GM19468 (cell line): ENCODE measurements at regions not wholly inside any gene's neighbourhood (a gene's known extent, or its start where the extent isn't known, plus 50 kb on each side); places are given as distances from the start of the nearest gene placed in this dataset.
"Not testable (repeated sequence)": the region's sequence is repeated elsewhere in the genome, so short reads cannot be mapped to it uniquely, and the experiment has no call there.

Source experiments
- ATAC-seq: cut with Tn5 transposase; IDR thresholded peaks from one replicate; pipeline ENCODE4 v1.9.1; 2021; ENCODE audit warnings: mild to moderate bottlenecking, moderate library complexity, moderate number of reproducible peaks; ENCODE audit not compliant: unreplicated experiment; ENCODE audit errors: extremely low read depth

GRCh38 chr3:34676436-34676835, 878.0 kb downstream of the PDCD6IP start:
- no peak for ATAC-seq

GRCh38 chr3:34678575-34678974, 880.1 kb downstream of the PDCD6IP start:
- no peak for ATAC-seq

DNA sequence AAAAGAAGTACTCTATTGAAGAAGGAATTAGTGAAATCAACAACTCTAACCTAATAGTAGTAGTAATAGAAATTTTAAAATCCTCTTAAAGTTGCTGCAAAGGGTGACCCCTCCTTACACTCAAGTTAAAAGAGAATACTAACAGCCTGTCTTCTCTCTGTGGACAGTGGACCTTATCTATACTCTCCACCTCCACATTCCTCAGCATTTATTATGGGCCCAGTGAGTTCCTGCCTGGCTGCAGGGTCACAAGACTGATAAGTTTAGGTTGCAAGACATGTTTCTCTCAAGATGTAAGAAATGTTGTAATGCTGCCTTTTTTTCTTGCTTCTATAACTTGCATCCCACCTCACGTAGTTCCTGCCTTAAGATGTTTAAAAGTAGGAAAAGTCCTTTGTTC, 880.6 kb downstream of the PDCD6IP start:
- not testable (repeated sequence) for ATAC-seq

- no peak for ATAC-seq
Observed at GRCh38 chr3:34683851-34684250, 885.4 kb downstream of the PDCD6IP start.

- ATAC-seq, result no peak
Observed at GRCh38 chr3:34686541-34686940, 888.1 kb downstream of the PDCD6IP start.

DNA sequence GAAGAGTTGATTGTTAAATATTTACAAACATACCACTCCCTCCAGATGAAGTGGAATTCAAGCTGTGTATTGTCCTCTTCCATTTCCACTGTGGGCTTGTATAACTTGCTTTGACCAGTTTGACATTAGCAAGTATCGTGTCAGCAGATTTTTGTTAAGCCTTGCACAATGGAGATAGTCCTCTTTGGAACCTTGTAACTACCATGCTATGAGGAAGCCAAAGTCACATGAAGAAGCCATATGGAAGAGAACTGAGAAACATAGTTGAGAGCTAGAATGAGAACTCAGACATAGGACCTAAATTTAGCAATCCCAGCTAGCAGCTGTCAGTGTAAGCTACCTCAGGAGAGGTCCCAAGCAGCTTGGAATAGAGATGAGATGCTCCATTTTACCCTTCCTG, 889.2 kb downstream of the PDCD6IP start:
- no peak for ATAC-seq

- no peak for ATAC-seq
Observed at GRCh38 chr3:34696831-34697230, 898.4 kb downstream of the PDCD6IP start.

GRCh38 chr3:34703053-34703452, 904.6 kb downstream of the PDCD6IP start:
- ATAC-seq, result no peak

DNA sequence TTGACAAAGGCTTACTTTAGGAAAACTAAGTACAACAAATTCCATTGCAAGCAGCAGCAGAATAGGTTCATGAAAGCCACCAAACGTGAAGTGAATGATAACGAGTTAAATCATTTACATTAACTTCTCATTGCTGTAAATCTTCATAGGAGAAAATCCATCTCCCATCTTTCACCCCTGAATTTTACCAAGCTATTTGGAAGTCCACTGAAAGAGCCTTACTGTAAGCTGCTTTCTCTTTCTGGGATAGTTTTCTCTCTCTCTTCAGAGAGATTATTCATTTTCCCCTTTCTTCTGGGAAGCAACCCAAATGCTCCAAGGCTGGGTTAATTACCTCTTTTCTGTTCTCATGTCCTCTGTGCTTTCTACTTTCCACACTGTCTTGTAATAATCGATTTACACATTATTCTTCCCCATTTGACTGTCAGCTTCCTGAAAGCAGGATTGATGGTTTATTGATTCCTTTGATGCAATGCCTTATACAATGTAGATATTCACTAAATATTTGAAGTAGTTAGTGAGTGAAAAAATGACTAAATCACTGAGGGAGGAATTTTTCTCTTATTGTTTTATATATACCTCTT, 914.3 kb upstream of the ARPP21 start:
- no peak for ATAC-seq

DNA sequence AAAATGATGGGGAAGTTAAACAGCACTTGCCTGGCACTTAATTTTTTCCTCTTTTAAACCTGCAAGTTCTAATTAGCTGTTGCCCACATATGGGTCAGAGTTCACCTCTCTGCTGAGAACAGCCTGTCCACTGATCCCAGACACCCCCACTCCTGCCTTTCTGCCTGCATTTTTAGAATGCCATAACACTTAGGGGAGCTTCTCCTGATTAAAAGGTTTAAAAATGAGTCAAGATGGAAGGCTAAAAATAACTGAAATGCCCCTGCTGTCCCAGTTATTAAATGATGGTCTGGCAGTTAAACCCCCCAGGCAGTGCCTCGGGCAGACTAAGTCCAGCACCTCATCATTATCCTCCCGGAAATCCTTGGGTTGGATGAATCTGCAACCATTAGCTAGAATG, 913.6 kb upstream of the ARPP21 start:
- no peak for ATAC-seq

GRCh38 chr3:34727700-34728099, 911.6 kb upstream of the ARPP21 start:
- no peak for ATAC-seq

DNA sequence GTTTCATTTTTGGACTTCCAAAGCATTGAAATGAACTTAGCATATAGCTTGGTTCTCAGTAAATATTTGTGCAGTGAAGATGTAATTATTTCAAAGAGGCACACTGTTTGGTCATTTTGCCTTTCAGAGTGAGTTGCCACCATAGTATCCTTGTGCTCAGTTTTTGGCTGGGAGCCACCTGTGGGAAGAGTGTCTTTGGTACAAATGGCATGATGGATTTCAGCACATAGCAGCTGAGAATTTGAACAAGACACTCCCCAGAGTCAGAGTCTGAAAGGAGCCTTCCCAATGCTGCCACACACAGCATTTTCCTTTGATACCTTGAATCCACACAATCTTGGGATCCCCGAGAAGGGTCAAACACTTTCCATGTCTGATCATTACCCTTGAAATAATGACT, 897.2 kb upstream of the ARPP21 start:
- ATAC-seq, result no peak

- ATAC-seq, result no peak
Observed at GRCh38 chr3:34758630-34759261, 880.6 kb upstream of the ARPP21 start.

DNA sequence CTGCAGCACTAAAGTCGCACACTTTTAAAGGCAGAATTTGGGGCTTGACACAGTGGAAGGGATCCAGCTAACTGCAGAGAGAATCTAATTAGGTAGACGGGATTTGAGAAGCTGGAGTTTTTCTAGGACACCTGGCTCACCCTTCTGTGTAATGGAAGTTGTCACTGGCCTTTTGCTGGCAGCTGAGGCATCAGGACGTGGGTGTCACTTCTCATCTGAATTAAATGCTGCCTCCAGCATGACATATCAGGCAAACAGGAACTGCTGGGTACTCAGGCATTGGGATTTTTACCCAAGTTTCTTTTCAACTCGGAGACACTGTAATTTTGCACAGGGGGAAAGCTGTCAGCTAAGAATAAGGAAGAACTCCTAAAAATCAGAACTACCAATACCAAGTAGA, 861.9 kb upstream of the ARPP21 start:
- ATAC-seq, result no peak

DNA sequence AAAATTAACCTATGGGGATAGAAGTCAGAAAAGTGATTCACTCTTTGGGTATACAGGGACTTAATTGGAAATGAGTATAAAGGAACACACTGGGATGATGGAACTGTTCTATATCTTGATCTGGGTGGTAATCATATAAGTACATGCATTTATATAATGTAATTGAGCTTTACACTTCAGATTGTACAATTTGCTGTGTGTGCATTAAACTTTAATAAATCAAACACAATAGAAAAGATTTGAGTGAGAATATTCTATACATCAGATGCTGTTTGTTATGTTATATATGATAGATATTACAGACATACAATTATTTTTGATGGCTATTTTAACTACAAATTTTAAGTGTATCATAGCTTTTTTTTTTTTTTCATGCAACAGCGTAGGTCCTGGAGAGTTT, 860.2 kb upstream of the ARPP21 start:
- no peak for ATAC-seq

DNA sequence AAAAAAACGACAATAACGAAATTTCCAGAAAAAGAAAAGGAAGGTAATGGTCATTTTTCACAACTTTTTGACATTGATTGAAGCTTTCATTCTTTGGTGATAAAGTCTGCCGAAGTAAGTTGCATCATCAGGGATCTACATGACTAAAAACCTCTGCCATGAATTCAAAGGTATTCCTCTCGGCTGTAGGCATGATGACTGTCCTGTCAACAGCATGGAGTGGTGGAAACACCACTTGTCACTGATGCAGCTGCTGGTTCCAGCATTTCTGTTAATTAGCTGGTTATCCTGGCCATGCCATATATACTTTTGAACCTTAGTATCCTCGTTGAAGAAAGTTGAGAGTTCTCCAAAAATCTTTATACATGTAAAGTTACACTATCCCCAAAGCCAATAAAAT, 859.0 kb upstream of the ARPP21 start:
- no peak for ATAC-seq

- no peak for ATAC-seq
Observed at GRCh38 chr3:34780973-34781372, 858.4 kb upstream of the ARPP21 start.

- ATAC-seq, result no peak
Observed at GRCh38 chr3:34782871-34783270, 856.5 kb upstream of the ARPP21 start.

GRCh38 chr3:34783876-34784275, 855.4 kb upstream of the ARPP21 start:
- ATAC-seq, result no peak

GRCh38 chr3:34793057-34793456, 846.3 kb upstream of the ARPP21 start:
- no peak for ATAC-seq

DNA sequence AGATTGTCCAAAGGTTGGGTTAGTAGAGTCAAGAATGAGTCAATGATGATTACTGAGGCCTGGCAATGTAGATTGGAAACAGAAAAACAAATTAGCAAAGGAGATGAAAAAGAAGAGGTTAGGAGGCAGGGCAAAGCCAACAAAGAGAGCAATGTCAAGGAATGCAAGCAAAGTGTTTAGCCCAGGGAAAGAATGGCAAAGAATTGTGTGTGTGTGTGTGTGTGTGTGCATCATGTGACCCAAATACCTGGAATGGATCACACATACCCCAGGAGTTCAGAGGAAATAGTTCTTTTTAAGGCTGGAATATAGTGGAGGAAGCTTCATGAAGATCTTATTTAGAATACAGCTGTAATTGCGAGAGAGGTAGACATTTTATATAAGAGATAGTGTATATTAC, 831.7 kb upstream of the ARPP21 start:
- no peak for ATAC-seq

GRCh38 chr3:34808287-34808686, 831.0 kb upstream of the ARPP21 start:
- ATAC-seq, result no peak
